ENCODE measurements at regions not wholly inside any gene's neighbourhood (a gene's known extent, or its start where the extent isn't known, plus 50 kb on each side); places are given as distances from the start of the nearest gene placed in this dataset.

- peaks cover 15% of the 10 kb centered on the region for H3K9me3 Mint-ChIP-seq (ENCODE audit: unreplicated experiment)
- TF ChIP-seq, protein P1, sequence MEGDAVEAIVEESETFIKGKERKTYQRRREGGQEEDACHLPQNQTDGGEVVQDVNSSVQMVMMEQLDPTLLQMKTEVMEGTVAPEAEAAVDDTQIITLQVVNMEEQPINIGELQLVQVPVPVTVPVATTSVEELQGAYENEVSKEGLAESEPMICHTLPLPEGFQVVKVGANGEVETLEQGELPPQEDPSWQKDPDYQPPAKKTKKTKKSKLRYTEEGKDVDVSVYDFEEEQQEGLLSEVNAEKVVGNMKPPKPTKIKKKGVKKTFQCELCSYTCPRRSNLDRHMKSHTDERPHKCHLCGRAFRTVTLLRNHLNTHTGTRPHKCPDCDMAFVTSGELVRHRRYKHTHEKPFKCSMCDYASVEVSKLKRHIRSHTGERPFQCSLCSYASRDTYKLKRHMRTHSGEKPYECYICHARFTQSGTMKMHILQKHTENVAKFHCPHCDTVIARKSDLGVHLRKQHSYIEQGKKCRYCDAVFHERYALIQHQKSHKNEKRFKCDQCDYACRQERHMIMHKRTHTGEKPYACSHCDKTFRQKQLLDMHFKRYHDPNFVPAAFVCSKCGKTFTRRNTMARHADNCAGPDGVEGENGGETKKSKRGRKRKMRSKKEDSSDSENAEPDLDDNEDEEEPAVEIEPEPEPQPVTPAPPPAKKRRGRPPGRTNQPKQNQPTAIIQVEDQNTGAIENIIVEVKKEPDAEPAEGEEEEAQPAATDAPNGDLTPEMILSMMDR (IDR thresholded peaks at IDR 0.05; ENCODE audit: unreplicated experiment) = no peak
- H3K4me3 Mint-ChIP-seq (ENCODE audit: unreplicated experiment) = peak overlapping the region; percentile 46
- peaks cover 14% of the 10 kb centered on the region for H3K36me3 Mint-ChIP-seq (ENCODE audit: insufficient read depth, unreplicated experiment)
- peaks cover 27% of the 10 kb centered on the region for H3K4me1 Mint-ChIP-seq (ENCODE audit: insufficient read depth, unreplicated experiment)
- no peaks in the 10 kb centered on the region for H3K27me3 Mint-ChIP-seq (ENCODE audit: insufficient read depth, unreplicated experiment)
- CTCF ChIA-PET = interaction anchor here (0.5 to 2.3 kb wide), 7 partner anchors 18 to 270 kb away, joined by 3 to 6 read pairs (median 3); no protein-coding TSS in a partner anchor
- peak; percentile 87 for DNase-seq (ENCODE audit: unreplicated experiment)
- BruUV-seq (replicated peaks) = no TSS peak
- peak overlapping the region; percentile 96 for H3K27ac Mint-ChIP-seq (ENCODE audit: low read depth, unreplicated experiment)
- POLR2A ChIA-PET = interaction anchor here (0.6 to 5.1 kb wide), 24 partner anchors 13 to 763 kb away, joined by 3 to 155 read pairs (median 12); no protein-coding TSS in a partner anchor
- intact Hi-C loops (cut with micrococcal nuclease) = loop anchor here (2.0 kb wide), 2 partner anchors 13 to 57 kb away; no protein-coding TSS in a partner anchor
Measured at GRCh38 chr2:172195836-172196376, 93.2 kb upstream of the DLX2 start.

- DNase-seq (ENCODE audit: unreplicated experiment) = peak; percentile 99
- no TSS peak for BruUV-seq (replicated peaks)
- Mint-ChIP-seq H3K27ac (ENCODE audit: low read depth, unreplicated experiment) (peak overlapping the region; percentile 96), H3K27me3 (ENCODE audit: insufficient read depth, unreplicated experiment) (no peaks in the 10 kb centered on the region), H3K4me3 (ENCODE audit: unreplicated experiment) (peak overlapping the region; percentile 46), H3K4me1 (ENCODE audit: insufficient read depth, unreplicated experiment) (peaks cover 27% of the 10 kb centered on the region), H3K36me3 (ENCODE audit: insufficient read depth, unreplicated experiment) (peaks cover 14% of the 10 kb centered on the region), H3K9me3 (ENCODE audit: unreplicated experiment) (peaks cover 15% of the 10 kb centered on the region)
- ChIA-PET CTCF (interaction anchor here (0.5 to 2.3 kb wide), 9 partner anchors 9 to 235 kb away, joined by 3 to 15 read pairs (median 3); no protein-coding TSS in a partner anchor), POLR2A (interaction anchor here (0.6 to 5.1 kb wide), 30 partner anchors 12 to 764 kb away, joined by 3 to 155 read pairs (median 7); partner anchors contain the start of gene ITGA6)
- intact Hi-C loops (cut with micrococcal nuclease) = loop anchor here (2.0 kb wide), 2 partner anchors 14 to 56 kb away; no protein-coding TSS in a partner anchor
- TF ChIP-seq, protein P1 (IDR thresholded peaks at IDR 0.05; ENCODE audit: unreplicated experiment) = no peak
Measured at GRCh38 chr2:172196768-172197431, 94.2 kb upstream of the DLX2 start.

- ChIA-PET POLR2A (interaction anchor here (1.2 to 2.5 kb wide), 7 partner anchors 10 to 244 kb away, joined by 5 to 34 read pairs (median 8); no protein-coding TSS in a partner anchor), CTCF (interaction anchor here (0.6 to 1.9 kb wide), 5 partner anchors 10 to 267 kb away, joined by 3 to 9 read pairs (median 5); no protein-coding TSS in a partner anchor)
- Mint-ChIP-seq H3K27me3 (ENCODE audit: insufficient read depth, unreplicated experiment) (no peaks in the 10 kb centered on the region), H3K9me3 (ENCODE audit: unreplicated experiment) (peaks cover 11% of the 10 kb centered on the region), H3K4me1 (ENCODE audit: insufficient read depth, unreplicated experiment) (peaks cover 27% of the 10 kb centered on the region), H3K27ac (ENCODE audit: low read depth, unreplicated experiment) (peak overlapping the region; percentile 96), H3K36me3 (ENCODE audit: insufficient read depth, unreplicated experiment) (peaks cover 14% of the 10 kb centered on the region), H3K4me3 (ENCODE audit: unreplicated experiment) (no peak overlapping the region)
- DNase-seq (ENCODE audit: unreplicated experiment) = no peak
- no TSS peak for BruUV-seq (replicated peaks)
- intact Hi-C loops (cut with micrococcal nuclease) = no loop called here
- TF ChIP-seq, protein P1 (IDR thresholded peaks at IDR 0.05; ENCODE audit: unreplicated experiment) = no peak
Measured at GRCh38 chr2:172198361-172198760, 95.7 kb upstream of the DLX2 start.

- intact Hi-C loops (cut with micrococcal nuclease) = no loop called here
- ChIA-PET POLR2A (interaction anchor here (0.6 to 1.9 kb wide), 14 partner anchors 10 to 262 kb away, joined by 3 to 34 read pairs (median 4); no protein-coding TSS in a partner anchor), CTCF (interaction anchor here (0.6 to 1.9 kb wide), 8 partner anchors 9 to 603 kb away, joined by 3 to 9 read pairs (median 4); no protein-coding TSS in a partner anchor)
- H3K4me1 Mint-ChIP-seq (ENCODE audit: insufficient read depth, unreplicated experiment) = peaks cover 27% of the 10 kb centered on the region
- DNase-seq (ENCODE audit: unreplicated experiment) = no peak
- no peaks in the 10 kb centered on the region for H3K27me3 Mint-ChIP-seq (ENCODE audit: insufficient read depth, unreplicated experiment)
- peaks cover 5% of the 10 kb centered on the region for H3K9me3 Mint-ChIP-seq (ENCODE audit: unreplicated experiment)
- H3K27ac Mint-ChIP-seq (ENCODE audit: low read depth, unreplicated experiment) = peak overlapping the region; percentile 96
- BruUV-seq (replicated peaks) = no TSS peak
- no peak overlapping the region for H3K4me3 Mint-ChIP-seq (ENCODE audit: unreplicated experiment)
- TF ChIP-seq, protein P1 (IDR thresholded peaks at IDR 0.05; ENCODE audit: unreplicated experiment) = no peak
- H3K36me3 Mint-ChIP-seq (ENCODE audit: insufficient read depth, unreplicated experiment) = peaks cover 14% of the 10 kb centered on the region
Measured at GRCh38 chr2:172198908-172199307, 96.2 kb upstream of the DLX2 start.

Measured in MCF 10A (cell line).